ENCODE measurements at regions not wholly inside any gene's neighbourhood (a gene's known extent, or its start where the extent isn't known, plus 50 kb on each side); places are given as distances from the start of the nearest gene placed in this dataset.

- ATAC-seq (no peak), FAIRE-seq (no peak), DNase-seq (ENCODE audit: extremely low read depth in 1 of 4, low spot score in 3 of 4) (no peak)
- ChIA-PET POLR2A (no interaction called here), CTCF (ENCODE audit: low intra/inter-chr PET ratio) (no interaction called here)
- WGBS (ENCODE audit: insufficient coverage, low coverage, missing lambda C conversion rate): 0% methylated on average over 1 of the region's 1 CpG
- no peaks in the 10 kb centered on the region for H3K27me3 ChIP-seq (ENCODE audit: control insufficient read depth in 2 of 2, insufficient read depth in 2 of 2, low read length in 2 of 2)
- no peaks in the 10 kb centered on the region for H3K36me3 ChIP-seq (ENCODE audit: control insufficient read depth, insufficient read depth, low read length)
- no peak overlapping the region for H2AFZ ChIP-seq (ENCODE audit: low read depth, low read length)
- no peak overlapping the region for H3K9ac ChIP-seq (ENCODE audit: insufficient read depth in 1 of 2, low read depth in 2 of 2, low read length in 2 of 2)
- intact Hi-C loops (cut with micrococcal nuclease): loop anchor here (5.0 to 10.0 kb wide), 2 partner anchors 186 to 323 kb away; partner anchors contain the start of gene PHLDA1
- no peak overlapping the region for H3K4me2 ChIP-seq (ENCODE audit: insufficient read depth, low read length)
- in situ Hi-C loops (cut with MboI): no loop called here
- H3K27ac ChIP-seq (ENCODE audit: extremely low read depth, low read depth, low read length): no peak overlapping the region
- no peaks in the 10 kb centered on the region for H3K9me1 ChIP-seq (ENCODE audit: control insufficient read depth, insufficient read depth, low read length)
- H3K4me3 ChIP-seq: no peak overlapping the region
- no peaks in the 10 kb centered on the region for H3K9me3 ChIP-seq (replicated peaks; ENCODE audit: control insufficient read depth, insufficient read depth, low read depth, low read length)
- BruUV-seq (replicated peaks): no TSS peak
- H4K20me1 ChIP-seq (replicated peaks; ENCODE audit: control insufficient read depth, insufficient read depth, low read length): no peaks in the 10 kb centered on the region
- H3K4me1 ChIP-seq (replicated peaks in 1 of 2; ENCODE audit: control insufficient read depth in 2 of 2, insufficient read depth in 2 of 2, low read length in 2 of 2): peaks cover 3 to 35% of the 10 kb centered on the region in 2 experiments; a peak in 4 of 5 replicates
- no peaks in the 10 kb centered on the region for H3K79me2 ChIP-seq (ENCODE audit: control insufficient read depth, insufficient read depth, low read length)
- TF ChIP-seq HINFP (tag; conservative IDR thresholded peaks at IDR 0.05; ENCODE audit: low read depth): no peak
- no peak for TF ChIP-seq ZNF695 (CRISPR knock-in tag; IDR thresholded peaks at IDR 0.05)
- TF ChIP-seq ATF1 (CRISPR knock-in tag; IDR thresholded peaks at IDR 0.05): no peak
- TF ChIP-seq ATF1 (tag; IDR thresholded peaks at IDR 0.05): no peak
- TF ChIP-seq EP400 (IDR thresholded peaks at IDR 0.05): no peak
- TF ChIP-seq SMARCA5 (IDR thresholded peaks at IDR 0.05): no peak
- TF ChIP-seq ZNF24 (IDR thresholded peaks at IDR 0.05): no peak
- TF ChIP-seq ZSCAN32 (CRISPR knock-in tag; IDR thresholded peaks at IDR 0.05): no peak
- TF ChIP-seq, protein P1, sequence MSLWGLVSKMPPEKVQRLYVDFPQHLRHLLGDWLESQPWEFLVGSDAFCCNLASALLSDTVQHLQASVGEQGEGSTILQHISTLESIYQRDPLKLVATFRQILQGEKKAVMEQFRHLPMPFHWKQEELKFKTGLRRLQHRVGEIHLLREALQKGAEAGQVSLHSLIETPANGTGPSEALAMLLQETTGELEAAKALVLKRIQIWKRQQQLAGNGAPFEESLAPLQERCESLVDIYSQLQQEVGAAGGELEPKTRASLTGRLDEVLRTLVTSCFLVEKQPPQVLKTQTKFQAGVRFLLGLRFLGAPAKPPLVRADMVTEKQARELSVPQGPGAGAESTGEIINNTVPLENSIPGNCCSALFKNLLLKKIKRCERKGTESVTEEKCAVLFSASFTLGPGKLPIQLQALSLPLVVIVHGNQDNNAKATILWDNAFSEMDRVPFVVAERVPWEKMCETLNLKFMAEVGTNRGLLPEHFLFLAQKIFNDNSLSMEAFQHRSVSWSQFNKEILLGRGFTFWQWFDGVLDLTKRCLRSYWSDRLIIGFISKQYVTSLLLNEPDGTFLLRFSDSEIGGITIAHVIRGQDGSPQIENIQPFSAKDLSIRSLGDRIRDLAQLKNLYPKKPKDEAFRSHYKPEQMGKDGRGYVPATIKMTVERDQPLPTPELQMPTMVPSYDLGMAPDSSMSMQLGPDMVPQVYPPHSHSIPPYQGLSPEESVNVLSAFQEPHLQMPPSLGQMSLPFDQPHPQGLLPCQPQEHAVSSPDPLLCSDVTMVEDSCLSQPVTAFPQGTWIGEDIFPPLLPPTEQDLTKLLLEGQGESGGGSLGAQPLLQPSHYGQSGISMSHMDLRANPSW (CRISPR knock-in tag; IDR thresholded peaks at IDR 0.05): no peak
- TF ChIP-seq ZNF512 (tag; IDR thresholded peaks at IDR 0.05): no peak
- TF ChIP-seq ZSCAN29 (IDR thresholded peaks at IDR 0.05): no peak
- no peak for TF ChIP-seq ZKSCAN8 (CRISPR knock-in tag; IDR thresholded peaks at IDR 0.05)
- TF ChIP-seq ZBTB8A (IDR thresholded peaks at IDR 0.05; ENCODE audit: partially characterized antibody): no peak
- no peak for TF ChIP-seq LARP7 (IDR thresholded peaks at IDR 0.05)
- no peak for TF ChIP-seq ILK (tag; IDR thresholded peaks at IDR 0.05; ENCODE audit: borderline replicate concordance, low read depth)
- no peak for TF ChIP-seq RB1 (IDR thresholded peaks at IDR 0.05; ENCODE audit: low read depth)
- TF ChIP-seq ZC3H11A (IDR thresholded peaks at IDR 0.05; ENCODE audit: low read depth, low read length): no peak
- TF ChIP-seq NR1H2 (CRISPR knock-in tag; IDR thresholded peaks at IDR 0.05): no peak
Measured at GRCh38 chr12:75708802-75709201, 197.4 kb upstream of the KRR1 start.
